ENCODE measurements at regions not wholly inside any gene's neighbourhood (a gene's known extent, or its start where the extent isn't known, plus 50 kb on each side); places are given as distances from the start of the nearest gene placed in this dataset.

DNA sequence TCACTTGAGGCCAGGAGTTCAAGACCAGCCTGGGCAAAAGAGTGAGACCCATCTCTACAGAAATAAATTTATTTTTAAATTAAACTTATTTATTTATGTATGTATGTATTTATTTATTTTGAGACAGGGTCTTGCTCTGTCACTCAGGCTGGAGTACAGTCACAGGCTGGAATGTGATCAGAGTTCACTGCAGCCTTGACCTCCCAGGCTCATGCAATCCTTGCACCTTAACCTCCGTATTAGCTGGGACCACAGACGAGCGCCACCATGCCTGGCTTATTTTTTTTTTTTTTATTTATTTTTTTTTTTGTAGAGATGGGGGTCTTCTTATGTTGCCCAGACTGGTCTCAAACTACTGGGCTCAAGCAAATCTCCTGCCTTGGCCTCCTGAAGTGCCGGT lies 135.2 kb upstream of the HES1 start:
- TF ChIP-seq, protein P1, sequence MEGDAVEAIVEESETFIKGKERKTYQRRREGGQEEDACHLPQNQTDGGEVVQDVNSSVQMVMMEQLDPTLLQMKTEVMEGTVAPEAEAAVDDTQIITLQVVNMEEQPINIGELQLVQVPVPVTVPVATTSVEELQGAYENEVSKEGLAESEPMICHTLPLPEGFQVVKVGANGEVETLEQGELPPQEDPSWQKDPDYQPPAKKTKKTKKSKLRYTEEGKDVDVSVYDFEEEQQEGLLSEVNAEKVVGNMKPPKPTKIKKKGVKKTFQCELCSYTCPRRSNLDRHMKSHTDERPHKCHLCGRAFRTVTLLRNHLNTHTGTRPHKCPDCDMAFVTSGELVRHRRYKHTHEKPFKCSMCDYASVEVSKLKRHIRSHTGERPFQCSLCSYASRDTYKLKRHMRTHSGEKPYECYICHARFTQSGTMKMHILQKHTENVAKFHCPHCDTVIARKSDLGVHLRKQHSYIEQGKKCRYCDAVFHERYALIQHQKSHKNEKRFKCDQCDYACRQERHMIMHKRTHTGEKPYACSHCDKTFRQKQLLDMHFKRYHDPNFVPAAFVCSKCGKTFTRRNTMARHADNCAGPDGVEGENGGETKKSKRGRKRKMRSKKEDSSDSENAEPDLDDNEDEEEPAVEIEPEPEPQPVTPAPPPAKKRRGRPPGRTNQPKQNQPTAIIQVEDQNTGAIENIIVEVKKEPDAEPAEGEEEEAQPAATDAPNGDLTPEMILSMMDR (IDR thresholded peaks at IDR 0.05), result no peak
- TF ChIP-seq POLR2A (IDR thresholded peaks at IDR 0.05), result no peak
- no peak for TF ChIP-seq EP300 (IDR thresholded peaks at IDR 0.05)
